Small intestine (tissue), 7 donors: ENCODE measurements at regions not wholly inside any gene's neighbourhood (a gene's known extent, or its start where the extent isn't known, plus 50 kb on each side); places are given as distances from the start of the nearest gene placed in this dataset.
A peak's percentile ranks its signal among the peaks of the same experiment; 100 is the strongest.
"Not testable (repeated sequence)": the region's sequence is repeated elsewhere in the genome, so short reads cannot be mapped to it uniquely, and the experiment has no call there.

Experiments
- DNase-seq, 2 donors: peaks; one replicate each; pipeline versions ENCODE4 v3.0.0 to v3.0.0-alpha.2; 2013
- FAIRE-seq: peaks from 2 replicates; lab custom pipeline; 2012; peaks lifted over from hg19 to GRCh38; lab: Jason Lieb, UNC
- H3K27ac ChIP-seq, 3 donors: one replicate each; pipeline ENCODE4 v1.5.1; 2013; ENCODE audit warnings: low read length in 2 of 3, mild to moderate bottlenecking in 2 of 3, control low read depth in 1 of 3, inconsistent platforms in 1 of 3, low read depth in 1 of 3, moderate library complexity in 1 of 3
- H3K27me3 ChIP-seq, 3 donors: one replicate each; pipeline ENCODE4 v1.6.1; 2013; ENCODE audit warnings: low read length in 3 of 3, inconsistent platforms in 1 of 3; ENCODE audit not compliant: control insufficient read depth in 3 of 3, insufficient read depth in 3 of 3
- H3K36me3 ChIP-seq, 3 donors: one replicate each; pipeline ENCODE4 v1.6.1; 2013; ENCODE audit warnings: low read length in 3 of 3, inconsistent platforms in 1 of 3, low read depth in 1 of 3, mild to moderate bottlenecking in 1 of 3, moderate library complexity in 1 of 3; ENCODE audit not compliant: control insufficient read depth in 3 of 3, insufficient read depth in 2 of 3
- H3K4me1 ChIP-seq, 3 donors: one replicate each; pipeline ENCODE4 v1.6.1; 2013; ENCODE audit warnings: low read length in 2 of 3, inconsistent platforms in 1 of 3, low read depth in 1 of 3, mild to moderate bottlenecking in 1 of 3, moderate library complexity in 1 of 3; ENCODE audit not compliant: control insufficient read depth in 3 of 3, insufficient read depth in 2 of 3
- H3K4me3 ChIP-seq, 3 donors: one replicate each; pipeline ENCODE4 v1.5.1; 2013; ENCODE audit warnings: low read length in 3 of 3, control low read depth in 1 of 3, inconsistent platforms in 1 of 3, low read depth in 1 of 3, mild to moderate bottlenecking in 1 of 3, moderate library complexity in 1 of 3
- H3K9me3 ChIP-seq, 2 donors: one replicate each; pipeline ENCODE4 v1.6.1; 2013; ENCODE audit warnings: low read depth in 1 of 2, low read length in 1 of 2; ENCODE audit not compliant: control insufficient read depth in 2 of 2, insufficient read depth in 1 of 2
- WGBS, 3 donors: extraction: QIAGEN DNeasy Blood & Tissue Kit; methylation state at CpG; one replicate each; pipeline ENCODE4 v1.1.7; 2013; 5-methylcytosine and 5-hydroxymethylcytosine counted together
- donor health status: healthy with polysubstance abuse.
- donor health status: control.
- donor health status: control.
- donor health status: Bipolar disorder and iron deficiency.
- donor health status: healthy.

DNA sequence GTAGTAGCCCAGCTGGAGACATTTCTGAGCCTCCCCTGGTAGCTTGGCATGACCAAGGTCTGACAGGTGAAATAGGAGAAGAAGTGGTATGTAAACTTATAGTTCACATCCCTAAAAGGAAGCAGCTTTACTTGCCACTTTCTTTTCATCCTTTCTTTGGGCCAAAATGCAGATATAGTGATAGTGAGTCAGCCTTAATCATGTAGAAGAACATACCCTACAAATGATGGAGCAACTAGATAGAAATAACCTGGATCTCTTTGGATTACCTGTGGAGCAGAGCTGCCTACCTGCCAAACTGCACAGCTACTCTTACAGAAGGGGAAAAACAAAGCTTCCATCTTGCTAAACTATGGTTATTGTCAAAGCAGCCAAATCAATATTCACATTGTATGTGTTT lies 106.7 kb upstream of the LCORL start:
- H3K9me3 ChIP-seq: no peaks in the 10 kb centered on the region
- no peak for DNase-seq
- H3K27ac ChIP-seq: no peak overlapping the region
- H3K4me3 ChIP-seq: no peak overlapping the region
- FAIRE-seq: no peak
- no peaks in the 10 kb centered on the region for H3K4me1 ChIP-seq
- no peaks in the 10 kb centered on the region for H3K27me3 ChIP-seq
- no peaks in the 10 kb centered on the region for H3K36me3 ChIP-seq

DNA sequence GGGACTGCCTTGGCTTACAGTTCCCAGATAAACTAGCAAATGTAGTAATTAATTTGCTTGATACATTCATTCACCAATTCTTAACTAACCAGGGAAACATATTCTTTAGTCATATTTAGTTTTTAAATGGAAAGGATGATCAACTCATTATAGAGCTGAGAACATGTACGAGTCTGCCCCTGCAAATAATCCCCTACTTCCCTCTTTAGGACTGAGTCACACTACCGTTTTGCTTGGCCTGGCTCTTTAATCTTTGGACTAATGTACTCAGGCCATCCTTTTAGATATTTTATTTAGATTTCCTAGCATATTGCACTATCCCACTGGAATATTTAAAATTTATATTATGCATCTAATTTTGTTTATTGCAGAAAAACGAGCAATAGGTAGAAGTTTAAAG lies 105.5 kb upstream of the LCORL start:
- Histone ChIP-seq H3K4me3 (no peak overlapping the region), H3K27ac (no peak overlapping the region), H3K9me3 (no peaks in the 10 kb centered on the region), H3K36me3 (no peaks in the 10 kb centered on the region), H3K4me1 (no peaks in the 10 kb centered on the region), H3K27me3 (no peaks in the 10 kb centered on the region)
- no peak for FAIRE-seq
- 34 to 47% (median 34%) methylated on average over 3 of the region's 3 CpGs for WGBS, 3 donors
- peak in 1 of 2 donors; percentile 50 for DNase-seq

DNA sequence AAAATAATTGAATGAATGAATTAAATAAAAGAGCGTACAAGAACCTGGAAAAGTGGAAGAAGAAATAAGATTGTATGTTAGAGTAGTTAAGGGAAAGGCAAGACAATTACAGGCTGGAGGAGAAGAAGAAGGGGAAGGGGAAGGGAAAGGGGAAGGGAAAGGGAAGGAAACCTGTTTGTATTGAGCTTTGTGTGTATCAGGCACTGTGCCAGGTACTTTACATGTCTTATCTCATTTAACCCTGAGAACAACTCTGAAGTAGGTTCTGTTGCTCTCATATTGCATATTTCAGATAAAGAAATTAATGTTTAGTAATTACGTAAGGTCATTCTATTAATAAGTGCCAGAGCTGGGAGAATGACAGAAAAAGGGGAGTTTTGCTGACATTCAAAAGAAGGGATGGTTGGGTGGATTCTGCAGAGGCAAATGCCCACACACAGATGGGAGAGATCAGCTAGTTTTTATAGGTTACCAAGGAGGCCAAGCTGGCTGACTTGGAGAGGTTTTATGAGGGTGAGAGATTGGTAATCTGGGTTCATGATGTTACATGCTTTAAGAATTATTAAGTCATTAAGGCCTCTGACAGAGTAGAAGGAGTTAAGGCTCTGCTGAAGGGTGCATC lies 92.3 kb upstream of the LCORL start:
- DNase-seq: peak; percentile 40 to 85
- peak overlapping the region in 1 of 3 donors; percentile 23 for H3K27ac ChIP-seq
- WGBS, 3 donors: 51 to 79% (median 53%) methylated on average over 2 of the region's 2 CpGs

DNA sequence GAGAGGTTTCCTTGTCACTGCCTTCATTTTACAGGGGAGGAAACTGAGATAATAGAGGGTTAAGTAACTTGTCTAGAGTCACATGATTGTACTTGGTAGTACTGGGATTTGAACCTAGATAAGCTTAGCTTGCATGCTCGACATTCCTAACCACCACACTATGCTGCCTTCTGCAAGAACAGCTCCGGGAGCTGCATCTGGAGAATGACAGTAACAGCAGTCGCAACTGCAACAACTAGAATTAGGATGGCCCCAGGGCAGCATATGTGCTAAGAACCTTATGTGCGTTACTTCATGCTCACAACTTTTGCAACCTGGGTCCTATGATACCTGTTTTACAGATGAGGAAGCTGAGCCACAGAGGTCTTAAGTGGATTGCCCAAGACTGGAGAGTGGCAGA lies 89.5 kb upstream of the LCORL start:
- no peaks in the 10 kb centered on the region for H3K36me3 ChIP-seq
- no peak for FAIRE-seq
- H3K4me3 ChIP-seq: no peak overlapping the region
- H3K9me3 ChIP-seq: no peaks in the 10 kb centered on the region
- H3K27me3 ChIP-seq: no peaks in the 10 kb centered on the region
- WGBS, 3 donors: 51 to 59% (median 57%) methylated on average over 4 of the region's 4 CpGs
- H3K27ac ChIP-seq: peak overlapping the region in 1 of 3 donors; percentile 54
- peak; percentile 44 to 90 for DNase-seq
- peaks cover 9 to 32% (median 9%) of the 10 kb centered on the region in 3 donors for H3K4me1 ChIP-seq

More for the DNA sequence above, 92.3 kb upstream of the LCORL start:
- no peaks in the 10 kb centered on the region for H3K27me3 ChIP-seq
- H3K9me3 ChIP-seq: no peaks in the 10 kb centered on the region
- H3K4me1 ChIP-seq: peaks cover 5 to 14% (median 9%) of the 10 kb centered on the region in 3 donors
- H3K36me3 ChIP-seq: no peaks in the 10 kb centered on the region
- no peak for FAIRE-seq
- no peak overlapping the region for H3K4me3 ChIP-seq

DNA sequence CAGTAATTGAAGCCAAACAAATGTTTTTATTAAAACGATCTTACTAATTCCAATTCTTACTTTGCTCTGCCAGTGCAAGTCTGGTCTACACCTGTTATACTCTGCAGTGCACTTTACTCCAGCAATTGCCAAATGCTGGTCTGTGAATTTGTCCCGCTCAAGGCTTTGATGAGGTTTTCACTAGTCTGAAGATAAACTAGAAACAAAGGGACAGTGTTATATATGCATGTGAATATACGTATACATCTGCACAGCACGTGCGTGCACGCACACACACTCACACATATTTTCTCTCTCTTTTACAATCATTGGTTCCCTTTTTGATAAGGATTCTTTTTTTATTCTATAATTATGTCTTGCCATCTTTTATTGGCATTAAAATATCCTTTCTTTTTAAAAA lies 88.5 kb upstream of the LCORL start:
- 13 to 53% (median 31%) methylated on average over 6 of the region's 6 CpGs for WGBS, 3 donors
- no peak overlapping the region for H3K4me3 ChIP-seq
- no peaks in the 10 kb centered on the region for H3K9me3 ChIP-seq
- peak overlapping the region in 1 of 3 donors; percentile 8 for H3K27ac ChIP-seq
- H3K27me3 ChIP-seq: no peaks in the 10 kb centered on the region
- peaks cover 9 to 41% (median 9%) of the 10 kb centered on the region in 3 donors for H3K4me1 ChIP-seq
- no peaks in the 10 kb centered on the region for H3K36me3 ChIP-seq
- FAIRE-seq (no peak), DNase-seq (peak; percentile 38 to 68)

DNA sequence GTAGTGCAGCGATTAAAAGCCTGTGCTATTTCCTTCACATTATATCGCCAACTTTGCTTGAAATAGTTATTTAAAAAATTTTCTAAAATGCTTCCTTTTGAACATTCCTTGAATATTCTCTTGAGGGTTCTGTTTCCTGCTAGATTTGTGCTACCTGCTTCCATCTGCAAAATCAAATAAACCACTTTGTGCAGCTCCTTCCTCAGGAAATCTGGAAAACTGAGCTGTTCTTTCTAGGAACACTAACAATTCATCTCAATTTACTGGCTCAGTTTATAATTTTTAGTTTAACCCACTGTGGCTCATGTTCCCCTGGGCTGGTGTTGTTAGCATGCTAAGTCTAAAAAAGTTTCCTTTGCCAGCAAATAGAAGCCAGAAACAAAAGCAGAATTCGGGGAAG lies 88.1 kb upstream of the LCORL start:
- DNase-seq (no peak), FAIRE-seq (no peak)
- 43 to 60% (median 52%) methylated on average over 3 of the region's 3 CpGs for WGBS, 3 donors
- Histone ChIP-seq H3K27ac (peak overlapping the region in 1 of 3 donors; percentile 8), H3K36me3 (no peaks in the 10 kb centered on the region), H3K4me1 (peaks cover 9 to 43% (median 9%) of the 10 kb centered on the region in 3 donors), H3K9me3 (no peaks in the 10 kb centered on the region), H3K4me3 (no peak overlapping the region), H3K27me3 (no peaks in the 10 kb centered on the region)

DNA sequence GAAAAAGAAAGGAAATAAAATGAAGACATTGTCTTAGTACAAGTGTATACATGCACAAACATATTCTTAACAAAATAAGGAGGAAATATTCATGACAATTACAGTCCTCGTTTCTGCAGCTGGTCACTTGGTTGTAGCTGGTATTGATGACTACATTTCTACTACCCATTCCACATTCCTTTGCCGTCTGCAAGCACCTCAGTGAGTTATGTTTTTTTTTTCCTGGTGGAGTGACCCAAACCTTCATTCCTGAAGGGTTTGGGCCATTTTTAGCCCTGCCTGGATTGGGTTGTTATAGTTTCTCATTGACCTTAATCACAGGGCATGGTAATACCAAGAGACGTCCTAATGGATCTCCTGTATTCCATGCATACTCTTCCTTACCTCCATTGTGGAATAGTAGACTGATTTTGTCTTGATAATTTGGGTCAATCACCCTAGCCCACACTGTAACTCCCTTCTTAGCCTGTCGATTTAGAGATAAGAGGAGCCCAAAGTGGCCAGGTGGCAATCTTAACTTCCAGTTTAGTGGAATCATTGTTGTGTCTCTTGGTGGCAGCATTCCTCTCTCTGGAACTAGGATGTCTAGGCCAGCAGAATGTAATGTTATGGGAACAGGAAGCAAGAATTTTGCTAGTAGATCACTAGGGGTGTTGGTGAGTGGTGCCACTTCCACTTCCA lies 86.4 kb upstream of the LCORL start:
- H3K4me3 ChIP-seq, DNase-seq, H3K9me3 ChIP-seq, H3K27me3 ChIP-seq, H3K36me3 ChIP-seq: not testable (repeated sequence)
- peak; percentile 93 for FAIRE-seq
- peak overlapping the region in 1 of 3 donors; percentile 82 for H3K27ac ChIP-seq
- 38 to 62% (median 43%) methylated on average over 4 of the region's 4 CpGs for WGBS, 3 donors
- peaks cover 8 to 43% (median 9%) of the 10 kb centered on the region in 3 donors for H3K4me1 ChIP-seq

DNA sequence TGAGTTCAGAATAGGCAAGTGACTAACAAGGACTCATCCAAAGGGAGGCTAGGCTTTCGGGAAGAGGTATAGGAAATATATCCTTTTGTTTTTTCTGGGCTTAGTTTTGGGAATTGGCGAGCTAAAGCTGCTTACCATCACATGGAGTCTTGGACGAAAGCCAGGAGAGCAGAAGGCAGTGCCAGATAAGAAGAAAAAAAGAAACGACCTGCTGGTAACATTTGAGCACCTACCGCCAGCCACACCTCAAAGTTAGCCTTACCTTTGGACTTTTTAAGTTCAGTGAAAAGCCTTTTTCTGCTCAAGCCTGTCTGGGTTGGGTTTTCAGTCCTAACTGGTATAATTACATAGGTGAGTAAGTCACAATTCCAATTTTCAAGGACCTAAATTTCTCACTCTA lies 85.1 kb upstream of the LCORL start:
- DNase-seq: peak; percentile 87 to 90
- no peak overlapping the region for H3K4me3 ChIP-seq
- H3K36me3 ChIP-seq: no peaks in the 10 kb centered on the region
- no peaks in the 10 kb centered on the region for H3K27me3 ChIP-seq
- FAIRE-seq: peak; percentile 93
- peaks cover 6 to 43% (median 9%) of the 10 kb centered on the region in 3 donors for H3K4me1 ChIP-seq
- WGBS, 3 donors: 6 to 44% (median 21%) methylated on average over 5 of the region's 5 CpGs
- H3K27ac ChIP-seq: peak overlapping the region in 2 of 3 donors; percentile 71 to 82
- H3K9me3 ChIP-seq: no peaks in the 10 kb centered on the region
